BE2C (cell line): ENCODE measurements at regions not wholly inside any gene's neighbourhood (a gene's known extent, or its start where the extent isn't known, plus 50 kb on each side); places are given as distances from the start of the nearest gene placed in this dataset.

Experiments used
- DNase-seq: peaks from one replicate; pipeline ENCODE4 v3.0.0-alpha.2; 2020
- H3K27me3 ChIP-seq: fragments of 250-450 bp; sonication (Bioruptor Pico); 2 replicates; pipeline ENCODE4 v1.5.1; 2020; ENCODE audit warnings: mild to moderate bottlenecking
- H3K36me3 ChIP-seq: fragments of 250-450 bp; sonication (Bioruptor Pico); 2 replicates; pipeline ENCODE4 v1.5.1; 2020; ENCODE audit warnings: mild to moderate bottlenecking
- H3K4me1 ChIP-seq: fragments of 250-450 bp; sonication (Bioruptor Pico); 2 replicates; pipeline ENCODE4 v1.5.1; 2020
- H3K4me3 ChIP-seq: 2 replicates; pipeline ENCODE4 v1.5.1; 2011; ENCODE audit warnings: low read depth, low read length
- H3K9me3 ChIP-seq: fragments of 250-450 bp; sonication (Bioruptor Pico); 2 replicates; pipeline ENCODE4 v1.5.1; 2020
- TF ChIP-seq, protein P1 (sequence below): IDR thresholded peaks from 2 replicates; pipeline ENCODE4 v1.5.1; 2012; ENCODE audit warnings: mild to moderate bottlenecking, low read depth, low read length

DNA sequence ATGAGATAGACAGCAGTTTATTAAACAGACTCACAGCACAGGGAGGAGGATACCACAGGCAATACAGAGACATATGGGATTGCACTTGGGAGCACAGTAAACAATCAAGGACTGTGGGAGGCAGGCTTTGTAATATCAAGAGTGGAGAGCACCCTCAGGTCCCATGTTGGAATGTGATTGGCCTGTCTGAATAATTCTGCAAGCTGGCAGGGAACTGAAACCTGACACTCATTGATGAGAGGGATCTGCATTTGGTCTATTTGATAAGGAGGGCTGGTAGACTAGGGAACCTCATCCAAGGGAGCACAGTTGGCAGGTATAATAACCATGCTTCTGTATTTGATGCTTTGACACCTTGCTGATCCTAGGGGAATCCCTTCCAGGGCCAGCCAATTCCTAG, 69.9 kb upstream of the PRMT6 start:
- Histone ChIP-seq H3K27me3 (no peaks in the 10 kb centered on the region), H3K4me3 (no peak overlapping the region), H3K9me3 (no peaks in the 10 kb centered on the region), H3K4me1 (no peaks in the 10 kb centered on the region), H3K36me3 (no peaks in the 10 kb centered on the region)
- no peak for DNase-seq
- TF ChIP-seq, protein P1, sequence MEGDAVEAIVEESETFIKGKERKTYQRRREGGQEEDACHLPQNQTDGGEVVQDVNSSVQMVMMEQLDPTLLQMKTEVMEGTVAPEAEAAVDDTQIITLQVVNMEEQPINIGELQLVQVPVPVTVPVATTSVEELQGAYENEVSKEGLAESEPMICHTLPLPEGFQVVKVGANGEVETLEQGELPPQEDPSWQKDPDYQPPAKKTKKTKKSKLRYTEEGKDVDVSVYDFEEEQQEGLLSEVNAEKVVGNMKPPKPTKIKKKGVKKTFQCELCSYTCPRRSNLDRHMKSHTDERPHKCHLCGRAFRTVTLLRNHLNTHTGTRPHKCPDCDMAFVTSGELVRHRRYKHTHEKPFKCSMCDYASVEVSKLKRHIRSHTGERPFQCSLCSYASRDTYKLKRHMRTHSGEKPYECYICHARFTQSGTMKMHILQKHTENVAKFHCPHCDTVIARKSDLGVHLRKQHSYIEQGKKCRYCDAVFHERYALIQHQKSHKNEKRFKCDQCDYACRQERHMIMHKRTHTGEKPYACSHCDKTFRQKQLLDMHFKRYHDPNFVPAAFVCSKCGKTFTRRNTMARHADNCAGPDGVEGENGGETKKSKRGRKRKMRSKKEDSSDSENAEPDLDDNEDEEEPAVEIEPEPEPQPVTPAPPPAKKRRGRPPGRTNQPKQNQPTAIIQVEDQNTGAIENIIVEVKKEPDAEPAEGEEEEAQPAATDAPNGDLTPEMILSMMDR, result no peak

DNA sequence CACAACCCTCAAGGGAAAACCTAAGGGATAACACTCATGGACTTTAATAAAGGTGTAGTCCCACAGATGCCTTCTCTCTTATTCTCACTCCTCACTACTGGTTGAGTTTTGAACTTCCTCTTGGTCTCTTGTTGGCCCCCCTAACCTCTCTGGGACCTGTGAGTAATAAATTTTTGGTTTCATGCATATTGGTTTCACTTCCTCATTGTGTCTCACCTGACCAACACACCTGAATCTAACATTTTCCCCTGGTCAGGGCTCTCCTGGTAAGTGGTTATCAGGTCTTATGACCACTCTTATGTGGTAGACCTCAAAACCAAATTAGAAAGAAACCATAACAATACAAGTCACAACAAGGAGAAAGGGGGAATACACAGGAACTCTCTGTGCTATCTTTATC, 60.5 kb upstream of the PRMT6 start:
- TF ChIP-seq, protein P1, result no peak
- no peaks in the 10 kb centered on the region for H3K9me3 ChIP-seq
- no peaks in the 10 kb centered on the region for H3K36me3 ChIP-seq
- no peaks in the 10 kb centered on the region for H3K27me3 ChIP-seq
- no peak for DNase-seq
- H3K4me1 ChIP-seq, result no peaks in the 10 kb centered on the region
- H3K4me3 ChIP-seq, result no peak overlapping the region

DNA sequence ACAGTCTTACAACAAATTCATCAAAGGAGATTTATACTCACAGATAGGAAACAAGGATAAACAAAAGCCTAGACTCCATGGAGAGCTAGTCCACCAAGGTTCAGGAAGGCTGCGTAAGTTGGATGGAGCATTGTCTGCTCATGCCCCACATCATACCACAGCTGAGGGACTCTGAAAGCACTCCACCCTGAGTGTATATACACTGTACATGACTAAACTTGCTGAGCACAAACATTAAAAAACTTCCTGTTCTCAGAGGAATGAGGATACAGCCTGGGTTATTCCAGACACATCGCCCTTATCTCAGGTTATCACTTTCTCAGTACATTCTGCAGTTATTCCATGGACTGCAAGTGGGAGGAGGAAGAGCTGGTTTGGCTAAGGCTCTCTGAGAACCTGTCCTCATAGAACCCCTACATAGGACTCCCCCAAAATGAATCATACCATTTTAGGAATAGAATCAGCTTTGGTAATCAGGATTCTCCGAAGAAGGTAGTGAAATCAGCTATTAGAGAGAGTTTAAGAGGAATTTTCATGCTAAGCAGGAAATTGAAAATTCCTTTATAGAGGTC, 58.0 kb upstream of the PRMT6 start:
- Histone ChIP-seq H3K4me3 (no peak overlapping the region), H3K36me3 (no peaks in the 10 kb centered on the region), H3K4me1 (no peaks in the 10 kb centered on the region), H3K9me3 (no peaks in the 10 kb centered on the region), H3K27me3 (no peaks in the 10 kb centered on the region)
- TF ChIP-seq, protein P1, result no peak
- no peak for DNase-seq

DNA sequence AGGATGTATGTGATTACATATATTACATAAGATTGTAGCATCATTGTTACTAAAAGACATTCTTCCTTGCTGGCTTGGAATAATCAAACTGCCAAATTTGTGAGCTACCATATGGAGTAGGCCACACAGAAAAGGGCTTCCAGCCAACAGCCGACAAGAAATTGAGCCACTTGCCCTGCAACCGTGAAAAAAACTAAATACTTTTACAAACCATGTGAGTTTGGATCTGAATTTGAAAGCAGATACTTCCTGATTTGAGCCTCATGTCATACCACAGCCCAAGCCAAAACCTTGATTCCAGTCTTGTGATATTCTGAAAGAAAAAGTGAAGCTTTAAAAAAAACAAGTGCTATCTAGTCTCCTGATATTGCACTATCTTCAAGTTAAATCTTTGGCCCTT, 55.6 kb upstream of the PRMT6 start:
- TF ChIP-seq, protein P1, result no peak
- Histone ChIP-seq H3K4me3 (no peak overlapping the region), H3K36me3 (no peaks in the 10 kb centered on the region), H3K27me3 (no peaks in the 10 kb centered on the region), H3K4me1 (no peaks in the 10 kb centered on the region), H3K9me3 (no peaks in the 10 kb centered on the region)
- no peak for DNase-seq

DNA sequence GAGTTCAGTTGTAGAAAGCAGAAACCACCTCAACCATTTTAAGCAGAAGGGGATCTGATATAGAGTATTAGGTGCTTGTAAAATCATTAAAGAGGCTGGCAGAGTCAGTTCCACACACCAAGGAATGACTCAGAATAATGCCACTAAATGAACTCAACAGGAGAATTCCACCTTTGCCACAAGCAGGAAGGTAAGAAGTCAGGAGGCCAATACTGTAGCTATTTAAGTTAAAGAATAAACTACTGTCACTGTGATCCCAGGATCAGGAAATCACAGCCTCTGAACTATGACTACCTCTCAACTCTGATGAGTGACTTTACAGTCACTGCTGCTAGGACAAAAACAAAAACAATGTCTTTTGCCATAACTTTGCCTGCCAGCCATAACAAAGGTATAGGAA, 52.5 kb upstream of the PRMT6 start:
- H3K9me3 ChIP-seq, result no peaks in the 10 kb centered on the region
- no peak for DNase-seq
- no peaks in the 10 kb centered on the region for H3K36me3 ChIP-seq
- no peak overlapping the region for H3K4me3 ChIP-seq
- no peaks in the 10 kb centered on the region for H3K27me3 ChIP-seq
- TF ChIP-seq, protein P1, result no peak
- no peaks in the 10 kb centered on the region for H3K4me1 ChIP-seq

DNA sequence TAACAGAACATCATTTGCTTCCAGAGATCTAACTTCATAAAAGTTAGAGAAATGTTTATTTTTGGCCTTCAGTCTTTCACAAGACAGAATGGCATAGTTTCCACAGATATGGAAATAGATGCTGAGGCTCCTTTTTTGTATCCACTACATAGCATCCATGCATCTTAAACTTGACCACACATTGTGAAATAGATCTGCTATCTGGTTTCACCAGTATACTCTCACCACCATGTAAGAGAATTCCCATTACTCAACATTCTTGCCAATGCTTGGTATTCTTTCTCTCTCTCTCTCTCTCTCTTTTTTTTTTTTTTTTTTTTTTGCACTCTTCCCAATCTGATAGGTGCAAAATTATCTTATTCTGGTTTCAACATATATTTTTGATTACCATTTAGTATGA, 52.1 kb upstream of the PRMT6 start:
- H3K9me3 ChIP-seq, result no peaks in the 10 kb centered on the region
- H3K4me1 ChIP-seq, result no peaks in the 10 kb centered on the region
- H3K36me3 ChIP-seq, result no peaks in the 10 kb centered on the region
- TF ChIP-seq, protein P1, result no peak
- H3K27me3 ChIP-seq, result no peaks in the 10 kb centered on the region
- DNase-seq, result no peak
- H3K4me3 ChIP-seq, result no peak overlapping the region
